ENCODE measurements at regions not wholly inside any gene's neighbourhood (a gene's known extent, or its start where the extent isn't known, plus 50 kb on each side); places are given as distances from the start of the nearest gene placed in this dataset.

DNA sequence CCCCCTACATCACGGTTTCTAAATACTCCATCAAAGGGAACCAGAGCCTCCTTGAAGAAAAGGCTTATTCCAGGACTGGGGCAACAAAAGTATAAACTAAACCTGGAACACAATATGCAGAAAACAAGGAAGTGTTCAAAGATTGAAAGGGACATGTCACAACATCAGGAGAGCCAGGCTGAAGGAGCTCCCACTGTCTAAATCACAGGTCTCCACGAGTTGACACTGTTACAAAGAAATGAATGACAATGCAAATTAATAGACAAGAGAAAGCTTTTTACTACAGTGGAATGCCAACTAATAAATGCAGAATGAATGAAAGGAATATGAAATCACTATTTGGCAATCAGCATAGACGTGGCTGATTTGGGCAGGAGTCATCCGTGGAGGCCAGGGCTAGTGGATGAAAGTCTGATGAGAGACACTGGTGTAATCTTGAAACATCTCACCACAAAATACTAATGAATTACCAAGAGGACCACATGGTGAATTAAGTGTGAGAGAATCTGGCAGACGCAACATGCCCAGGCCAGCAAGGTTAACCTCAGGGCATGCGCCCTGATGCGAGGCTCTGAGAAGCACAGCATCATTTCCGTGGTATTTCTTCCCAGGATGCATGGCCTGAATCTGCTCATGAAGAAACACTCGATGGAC is 123.8 kb upstream of the TJP1 start:
- no peak for DNase-seq

- DNase-seq = no peak
Measured at GRCh38 chr15:29944925-29945324, 122.7 kb upstream of the TJP1 start.

DNA sequence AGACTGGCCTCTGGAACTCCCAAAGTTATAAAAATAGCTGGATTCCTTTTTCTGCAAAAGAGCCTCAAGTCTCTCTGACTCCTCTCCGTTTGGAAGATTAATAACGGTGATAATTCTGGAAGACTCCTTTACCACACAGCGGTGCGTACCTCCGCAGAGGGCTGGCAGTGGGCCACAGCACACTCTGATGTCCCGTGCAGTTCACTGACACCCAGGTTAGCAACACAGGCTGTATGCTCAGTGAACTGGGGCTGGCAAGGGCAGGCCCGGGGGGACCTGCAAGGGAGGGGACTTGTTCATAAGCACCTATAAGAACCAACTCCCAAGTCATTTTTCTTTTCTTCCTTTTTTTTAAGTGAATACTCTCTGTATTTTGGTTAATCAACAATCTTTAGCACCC is 120.3 kb upstream of the TJP1 start:
- no peak for DNase-seq

GRCh38 chr15:29942143-29942542 is 119.9 kb upstream of the TJP1 start:
- no peak for DNase-seq

GRCh38 chr15:29939404-29939803 is 117.1 kb upstream of the TJP1 start:
- no peak for DNase-seq

DNA sequence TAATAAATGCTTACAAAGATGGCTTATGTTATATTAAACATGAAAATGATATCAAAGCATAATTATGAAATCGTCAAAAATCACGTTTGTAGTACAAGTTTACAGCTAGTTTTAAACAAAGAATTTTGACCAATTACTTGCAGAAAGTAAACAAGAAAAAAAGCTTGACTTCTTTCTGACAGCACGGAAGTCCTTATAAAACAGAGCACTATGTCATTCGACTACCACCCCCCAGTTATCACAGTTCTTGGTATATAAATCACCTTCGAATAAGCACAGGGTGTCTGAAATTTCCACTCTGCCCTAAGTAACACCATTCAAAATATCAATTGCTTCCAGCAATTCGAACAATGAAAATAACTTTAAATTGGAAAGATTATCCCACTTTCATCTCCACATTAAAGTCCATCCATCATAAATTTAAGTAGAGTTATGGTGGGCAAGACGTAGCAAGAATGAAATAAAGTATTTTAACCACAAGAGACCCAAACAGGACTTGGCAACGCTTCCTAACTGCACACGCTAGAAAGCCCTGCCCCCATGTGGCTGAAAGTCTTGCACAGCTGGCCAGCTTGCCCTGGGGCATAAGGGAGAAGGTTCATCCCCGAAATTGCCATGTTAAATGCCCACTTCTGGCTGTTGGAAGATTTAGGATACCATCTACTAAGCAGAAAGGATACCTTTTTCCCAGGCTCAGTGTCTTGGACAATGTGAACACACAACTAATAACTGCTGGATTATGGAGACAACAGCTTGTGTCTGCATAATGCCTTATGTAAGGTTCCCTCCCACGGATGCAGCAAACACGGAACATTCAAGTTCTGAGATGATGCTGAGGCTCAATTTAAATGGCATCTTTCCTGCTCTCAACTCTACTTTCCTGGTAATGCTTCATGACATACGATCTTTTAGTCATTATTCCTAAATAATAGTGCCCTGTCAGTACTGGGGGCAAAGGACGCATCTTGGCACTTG is 116.4 kb upstream of the TJP1 start:
- DNase-seq = no peak

GRCh38 chr15:29937956-29938355 is 115.7 kb upstream of the TJP1 start:
- no peak for DNase-seq

DNA sequence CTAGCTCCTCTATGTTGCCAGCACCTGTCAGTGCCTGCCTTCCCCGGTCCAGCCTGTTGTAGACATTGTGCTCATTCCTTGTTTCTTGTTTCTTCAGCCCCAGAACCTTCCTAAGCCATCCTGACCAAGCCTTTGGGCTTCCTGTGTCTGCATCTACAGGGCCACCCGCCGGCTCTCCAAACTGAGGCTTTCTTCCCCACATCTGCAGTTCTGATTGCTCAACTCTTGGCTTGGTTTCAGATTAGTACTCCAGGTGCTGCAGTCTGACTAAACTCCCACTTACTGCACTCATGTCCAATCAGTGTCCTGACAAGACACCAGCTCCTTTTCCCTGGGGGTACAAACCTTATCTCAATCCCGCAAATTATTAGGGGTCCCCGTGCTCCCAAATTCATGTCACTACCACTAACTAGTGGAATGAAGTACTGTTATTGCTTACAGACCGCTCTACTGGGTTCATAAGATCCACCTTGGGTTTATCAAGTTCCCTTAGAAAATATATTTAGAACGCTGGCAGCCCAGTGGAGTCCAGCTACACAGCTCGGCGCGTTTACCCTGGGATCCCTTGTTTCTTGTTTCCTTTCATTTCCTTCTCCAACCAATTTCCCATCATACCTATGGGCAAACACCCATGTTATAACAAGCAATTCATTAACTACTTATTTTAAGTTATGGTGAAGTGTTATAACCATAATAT is 114.2 kb upstream of the TJP1 start:
- no peak for DNase-seq

GRCh38 chr15:29935296-29936004 is 113.2 kb upstream of the TJP1 start:
- DNase-seq = no peak

- DNase-seq = no peak
Measured at GRCh38 chr15:29934251-29934650, 112.0 kb upstream of the TJP1 start.

DNA sequence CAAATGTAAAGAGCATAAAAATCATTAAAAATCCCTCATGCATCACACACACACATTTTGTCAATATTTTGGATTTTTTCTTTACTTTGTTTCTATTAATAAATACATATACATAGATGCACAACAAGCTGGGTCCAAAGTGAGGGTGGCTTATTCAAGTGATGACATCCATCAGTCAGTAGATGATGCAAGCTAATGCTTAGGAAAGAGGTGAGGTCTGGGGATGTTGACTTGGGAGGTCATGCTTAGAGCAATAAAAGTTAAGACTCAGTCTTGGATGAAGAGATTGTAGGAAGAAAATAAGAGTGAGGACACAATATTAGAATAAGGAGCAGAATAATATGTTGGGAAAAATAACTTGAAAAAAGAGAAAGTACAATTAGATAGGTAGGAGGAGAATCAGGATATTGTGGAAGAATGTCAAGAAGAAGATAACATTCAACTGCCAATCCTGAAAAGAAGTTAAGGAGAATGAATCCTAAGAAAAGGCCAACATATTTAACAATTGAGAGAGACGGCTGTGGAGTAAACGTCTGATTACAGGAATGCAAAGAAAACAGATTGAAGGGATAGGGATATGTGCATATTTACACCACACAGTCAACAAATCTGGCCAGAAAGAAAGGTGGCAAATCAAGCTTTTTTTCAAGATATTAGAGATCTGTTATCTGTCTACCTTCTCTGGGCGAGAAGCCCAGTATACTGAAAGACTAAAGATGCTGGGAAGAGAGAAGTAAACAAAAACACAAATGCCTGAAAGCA is 111.0 kb upstream of the TJP1 start:
- no peak for DNase-seq

- no peak for DNase-seq
Measured at GRCh38 chr15:29926083-29926388, 103.8 kb upstream of the TJP1 start.

DNA sequence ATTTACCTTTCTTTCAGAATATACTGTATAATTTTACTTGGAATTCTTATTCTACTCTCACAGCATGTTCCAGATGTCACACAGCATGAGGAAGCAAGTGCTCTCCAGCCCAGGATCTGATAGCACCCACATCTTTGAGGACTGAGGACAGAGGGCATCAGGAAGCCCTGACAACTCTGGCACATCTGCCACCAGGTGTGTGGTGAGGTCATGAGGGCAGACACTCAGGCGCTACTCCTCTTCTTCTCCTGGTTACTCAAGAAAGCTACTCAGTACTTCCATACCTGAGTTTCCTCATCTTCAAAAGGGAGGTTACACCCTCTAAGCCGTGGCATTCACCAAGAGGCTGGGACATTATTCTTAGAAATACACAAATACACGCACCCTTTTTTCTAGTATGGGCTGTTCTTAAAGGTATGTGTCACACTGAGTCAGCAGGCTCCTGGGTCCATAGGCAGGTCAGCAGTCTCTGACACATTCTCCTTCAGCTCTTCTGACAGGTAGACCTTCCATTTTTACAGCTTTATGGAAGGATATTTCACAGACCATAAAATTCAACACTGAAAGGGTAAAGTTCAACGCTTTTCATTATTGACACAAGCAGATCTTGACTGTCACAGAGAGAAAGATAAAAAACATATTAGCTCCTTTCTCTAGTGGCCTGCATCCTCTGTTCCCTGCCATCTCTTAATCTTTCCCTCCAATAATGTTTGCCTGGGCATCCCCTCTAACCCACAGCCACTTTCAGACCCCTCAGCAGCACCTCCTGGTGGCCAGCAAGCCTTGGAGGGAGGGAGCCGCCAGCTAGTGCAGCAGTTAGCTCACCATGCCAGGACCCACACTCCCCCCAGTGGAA is 103.2 kb upstream of the TJP1 start:
- peak; percentile 5 for DNase-seq

DNA sequence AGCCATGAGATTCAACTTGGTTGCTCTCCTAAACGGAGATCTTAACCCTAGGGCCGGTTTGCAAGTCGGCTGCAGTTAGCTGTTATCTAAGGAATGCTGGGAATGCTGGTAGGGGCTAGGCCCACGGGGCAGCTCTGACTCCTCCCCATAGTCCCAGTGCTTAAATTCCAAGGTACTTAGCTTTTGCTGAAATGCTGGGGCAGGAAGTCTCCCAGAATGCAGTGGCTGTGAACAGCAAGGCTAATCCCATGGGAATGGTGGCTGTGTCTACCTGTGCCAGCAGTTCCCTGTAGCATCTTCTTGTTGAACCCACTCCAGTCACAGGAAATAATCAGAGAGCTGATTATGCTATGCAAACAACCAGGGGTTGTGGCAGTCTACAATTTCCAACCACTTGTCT is 102.5 kb upstream of the TJP1 start:
- DNase-seq = no peak

DNA sequence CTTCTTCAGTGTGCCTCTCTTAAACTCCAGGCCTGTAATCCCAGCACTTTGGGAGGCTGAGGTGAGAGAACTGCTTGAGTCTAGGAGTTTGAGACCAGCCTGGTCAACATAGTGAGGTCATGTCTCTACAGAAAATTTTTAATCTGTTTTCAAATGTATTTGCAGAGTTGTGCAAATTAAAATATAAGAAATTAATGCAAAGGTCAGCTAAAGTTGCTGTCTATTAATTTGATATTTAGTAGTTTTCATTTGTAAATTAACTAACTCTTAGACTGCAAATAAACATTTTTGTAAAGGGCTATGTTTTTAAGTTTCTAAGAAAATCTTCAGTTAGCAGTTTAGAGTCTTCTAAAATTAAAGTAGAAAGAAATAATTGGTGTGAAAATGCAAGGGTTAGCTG is 99.9 kb upstream of the TJP1 start:
- no peak for DNase-seq

DNA sequence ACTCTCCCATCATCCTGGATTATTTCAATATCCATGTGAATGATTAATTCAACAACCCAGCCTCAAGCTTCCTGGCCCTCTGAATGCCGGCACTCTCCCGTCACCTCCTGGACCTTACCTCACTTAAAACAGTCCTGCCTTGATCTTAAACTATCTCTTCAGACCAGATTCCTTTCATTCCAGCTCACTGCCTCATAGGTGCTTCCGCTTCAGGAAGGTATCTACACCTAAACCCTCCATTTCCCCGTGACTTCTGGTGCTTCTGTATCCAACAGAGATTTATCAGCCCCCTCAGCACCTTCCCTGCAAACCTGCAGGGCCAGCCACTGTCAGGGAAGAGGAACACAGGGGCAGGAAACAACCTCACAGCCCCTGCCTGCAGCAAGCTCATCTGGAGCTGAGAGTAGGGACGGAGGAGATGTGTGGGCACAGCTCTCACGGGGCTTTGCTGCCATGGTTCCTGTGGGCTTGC is 98.9 kb upstream of the TJP1 start:
- no peak for DNase-seq

DNA sequence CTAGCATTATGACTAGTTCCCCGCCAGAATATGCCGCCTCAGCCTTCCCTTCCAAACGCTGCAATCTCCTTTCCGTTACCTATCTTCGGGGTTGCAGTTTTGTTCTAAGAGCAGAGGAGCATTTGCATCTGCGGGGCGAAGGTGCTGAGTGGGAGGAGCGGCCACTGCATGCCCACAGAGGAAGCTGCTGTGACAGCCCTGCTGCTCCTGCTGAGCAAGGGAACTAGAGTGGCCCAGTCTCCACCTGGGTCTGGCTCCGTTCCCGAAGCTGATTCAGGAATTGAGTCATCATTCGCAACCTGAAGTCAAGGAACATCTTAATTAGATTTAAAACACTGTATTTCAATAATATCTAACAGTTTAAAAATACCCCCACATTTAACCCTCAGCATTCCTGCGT is 98.2 kb upstream of the TJP1 start:
- no peak for DNase-seq

DNA sequence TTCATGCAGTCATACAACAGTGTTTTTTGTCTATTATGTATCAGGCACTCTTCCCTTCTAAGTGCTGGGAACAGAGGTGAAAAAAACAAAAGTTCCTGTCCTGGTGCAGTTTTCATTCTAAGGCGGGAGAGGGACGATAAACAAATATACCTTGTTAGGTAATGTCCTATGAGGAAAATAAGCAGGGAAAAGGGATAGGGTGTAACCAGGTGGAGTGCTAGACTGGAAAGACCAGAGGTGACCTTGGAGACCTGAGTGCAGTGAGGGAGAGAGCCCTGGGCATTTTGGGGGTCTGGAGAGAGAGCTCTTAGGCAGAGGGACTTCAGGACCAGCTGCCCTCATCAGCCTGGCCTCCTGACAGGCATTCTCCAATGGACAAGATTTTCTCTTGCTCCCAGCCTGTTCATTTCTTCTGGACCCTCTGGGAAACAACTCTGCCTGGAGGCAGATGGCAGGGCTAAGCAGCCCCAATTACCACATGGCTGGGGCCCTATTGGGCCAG is 97.2 kb upstream of the TJP1 start:
- no peak for DNase-seq

DNA sequence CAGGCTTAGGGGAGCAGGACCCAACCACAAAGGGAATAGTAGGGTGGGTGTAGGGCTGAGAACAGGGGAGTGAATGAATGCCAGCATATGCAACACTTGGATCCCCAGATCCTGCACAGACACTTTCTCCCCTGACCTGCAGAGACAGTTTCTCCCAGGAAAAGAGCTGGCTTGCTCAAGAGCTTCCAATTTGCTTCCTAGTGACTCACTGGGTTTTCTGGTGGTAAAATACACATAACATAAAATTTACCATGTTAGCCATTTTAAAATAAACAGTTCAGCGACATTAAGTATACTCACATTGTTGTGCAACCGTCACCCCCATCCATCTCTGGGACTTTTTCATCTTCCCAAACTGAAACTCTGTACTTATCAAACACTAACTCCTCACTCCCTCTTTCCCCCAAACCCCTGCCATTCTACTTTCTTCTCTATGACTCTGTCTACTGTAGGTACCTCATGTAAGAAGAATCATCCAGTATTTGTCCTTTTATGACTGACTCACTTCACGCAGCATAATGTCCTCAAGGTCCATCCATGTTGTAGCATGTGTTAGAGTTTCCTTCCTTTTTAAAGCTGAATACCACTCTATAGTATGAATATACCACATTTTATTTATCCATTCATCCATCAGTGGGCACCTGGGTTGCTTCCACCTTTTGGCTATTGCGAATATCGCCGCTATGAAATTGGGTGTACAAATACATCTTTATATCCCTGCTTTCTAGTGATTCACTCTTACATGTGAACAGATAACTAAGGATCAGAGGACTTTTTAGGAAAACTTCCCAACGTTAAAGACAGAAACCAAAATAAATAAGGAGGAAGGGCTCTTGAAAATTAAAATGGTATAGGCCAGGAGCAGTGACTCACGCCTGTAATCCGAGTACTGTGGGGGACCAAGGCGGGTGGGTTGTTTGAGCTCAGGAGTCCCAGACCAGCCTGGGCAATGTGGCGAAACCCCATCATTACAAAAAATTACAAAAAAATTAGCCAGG is 95.6 kb upstream of the TJP1 start:
- no peak for DNase-seq

GRCh38 chr15:29914511-29914926 is 92.3 kb upstream of the TJP1 start:
- no peak for DNase-seq
